ENCODE measurements at regions not wholly inside any gene's neighbourhood (a gene's known extent, or its start where the extent isn't known, plus 50 kb on each side); places are given as distances from the start of the nearest gene placed in this dataset.

DNA sequence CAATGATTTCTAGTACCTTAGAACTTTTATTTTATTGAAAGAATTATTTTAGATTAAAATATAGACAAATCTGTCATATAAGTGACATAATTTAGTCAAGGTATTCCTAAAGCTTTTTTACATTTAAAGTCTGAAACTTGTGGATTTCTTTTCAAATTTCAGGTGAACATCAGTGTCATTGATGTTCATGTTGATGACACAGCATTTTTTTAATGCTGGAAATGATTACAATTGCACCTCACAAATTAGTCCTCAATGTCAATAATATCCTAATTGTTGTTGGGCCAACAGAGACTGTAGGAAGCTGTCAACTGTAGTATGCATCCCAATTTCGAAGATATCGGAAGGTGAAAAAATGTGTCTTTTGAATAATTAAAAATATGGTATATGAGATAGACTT, 214.4 kb upstream of the ARL4C start:
- TF ChIP-seq CEBPB (IDR thresholded peaks at IDR 0.05) (no peak), TEAD4 (IDR thresholded peaks at IDR 0.05) (no peak), RAD21 (IDR thresholded peaks at IDR 0.05; ENCODE audit: low read depth) (no peak), EP300 (IDR thresholded peaks at IDR 0.05; ENCODE audit: borderline replicate concordance) (no peak), YY1 (IDR thresholded peaks at IDR 0.05; ENCODE audit: low read depth) (no peak)
- TF ChIP-seq, protein P1, sequence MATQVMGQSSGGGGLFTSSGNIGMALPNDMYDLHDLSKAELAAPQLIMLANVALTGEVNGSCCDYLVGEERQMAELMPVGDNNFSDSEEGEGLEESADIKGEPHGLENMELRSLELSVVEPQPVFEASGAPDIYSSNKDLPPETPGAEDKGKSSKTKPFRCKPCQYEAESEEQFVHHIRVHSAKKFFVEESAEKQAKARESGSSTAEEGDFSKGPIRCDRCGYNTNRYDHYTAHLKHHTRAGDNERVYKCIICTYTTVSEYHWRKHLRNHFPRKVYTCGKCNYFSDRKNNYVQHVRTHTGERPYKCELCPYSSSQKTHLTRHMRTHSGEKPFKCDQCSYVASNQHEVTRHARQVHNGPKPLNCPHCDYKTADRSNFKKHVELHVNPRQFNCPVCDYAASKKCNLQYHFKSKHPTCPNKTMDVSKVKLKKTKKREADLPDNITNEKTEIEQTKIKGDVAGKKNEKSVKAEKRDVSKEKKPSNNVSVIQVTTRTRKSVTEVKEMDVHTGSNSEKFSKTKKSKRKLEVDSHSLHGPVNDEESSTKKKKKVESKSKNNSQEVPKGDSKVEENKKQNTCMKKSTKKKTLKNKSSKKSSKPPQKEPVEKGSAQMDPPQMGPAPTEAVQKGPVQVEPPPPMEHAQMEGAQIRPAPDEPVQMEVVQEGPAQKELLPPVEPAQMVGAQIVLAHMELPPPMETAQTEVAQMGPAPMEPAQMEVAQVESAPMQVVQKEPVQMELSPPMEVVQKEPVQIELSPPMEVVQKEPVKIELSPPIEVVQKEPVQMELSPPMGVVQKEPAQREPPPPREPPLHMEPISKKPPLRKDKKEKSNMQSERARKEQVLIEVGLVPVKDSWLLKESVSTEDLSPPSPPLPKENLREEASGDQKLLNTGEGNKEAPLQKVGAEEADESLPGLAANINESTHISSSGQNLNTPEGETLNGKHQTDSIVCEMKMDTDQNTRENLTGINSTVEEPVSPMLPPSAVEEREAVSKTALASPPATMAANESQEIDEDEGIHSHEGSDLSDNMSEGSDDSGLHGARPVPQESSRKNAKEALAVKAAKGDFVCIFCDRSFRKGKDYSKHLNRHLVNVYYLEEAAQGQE (IDR thresholded peaks at IDR 0.05; ENCODE audit: low read depth) = no peak
- TF ChIP-seq, protein P2, sequence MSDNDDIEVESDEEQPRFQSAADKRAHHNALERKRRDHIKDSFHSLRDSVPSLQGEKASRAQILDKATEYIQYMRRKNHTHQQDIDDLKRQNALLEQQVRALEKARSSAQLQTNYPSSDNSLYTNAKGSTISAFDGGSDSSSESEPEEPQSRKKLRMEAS (IDR thresholded peaks at IDR 0.05) = no peak
